Activated CD4-positive, alpha-beta T cell treated with anti-CD3 and anti-CD28 coated beads, Interleukin-2, Interleukin-4, amounts not matched to agents 100 ng/mL and 50 ng/mL, durations not matched to agents 16 hours and 8 hours (primary cell): ENCODE measurements at regions not wholly inside any gene's neighbourhood (a gene's known extent, or its start where the extent isn't known, plus 50 kb on each side); places are given as distances from the start of the nearest gene placed in this dataset.

ENCODE experiments used
- DNase-seq: peaks from one replicate; pipeline ENCODE4 v3.0.0-alpha.2; 2020; ENCODE audit warnings: low spot score

GRCh38 chr1:22221233-22221780 is 78.4 kb upstream of the WNT4 start:
- DNase-seq, result no peak

GRCh38 chr1:22222723-22223122 is 79.8 kb upstream of the WNT4 start:
- DNase-seq, result no peak

GRCh38 chr1:22223176-22223575 is 80.3 kb upstream of the WNT4 start:
- no peak for DNase-seq

GRCh38 chr1:22224091-22224490 is 81.2 kb upstream of the WNT4 start:
- no peak for DNase-seq

- no peak for DNase-seq
Observed at GRCh38 chr1:22224631-22225030, 81.7 kb upstream of the WNT4 start.

GRCh38 chr1:22225858-22226589 is 83.1 kb upstream of the WNT4 start:
- no peak for DNase-seq

- DNase-seq, result no peak
Observed at GRCh38 chr1:22228074-22228473, 85.2 kb upstream of the WNT4 start.

GRCh38 chr1:22228505-22228911 is 85.6 kb upstream of the WNT4 start:
- DNase-seq, result no peak

- no peak for DNase-seq
Observed at GRCh38 chr1:22229379-22229778, 86.5 kb upstream of the WNT4 start.

GRCh38 chr1:22231068-22231593 is 88.2 kb upstream of the WNT4 start:
- DNase-seq, result no peak

- DNase-seq, result no peak
Observed at GRCh38 chr1:22231995-22232690, 89.2 kb upstream of the WNT4 start.

- no peak for DNase-seq
Observed at GRCh38 chr1:22233222-22233621, 90.3 kb upstream of the WNT4 start.

GRCh38 chr1:22234476-22235030 is 91.7 kb upstream of the WNT4 start:
- no peak for DNase-seq

GRCh38 chr1:22236166-22236565 is 93.3 kb upstream of the WNT4 start:
- no peak for DNase-seq

GRCh38 chr1:22236900-22237299 is 94.0 kb upstream of the WNT4 start:
- DNase-seq, result no peak

GRCh38 chr1:22237433-22238093 is 94.7 kb upstream of the WNT4 start:
- DNase-seq, result no peak

- DNase-seq, result no peak
Observed at GRCh38 chr1:22238356-22239224, 95.7 kb upstream of the WNT4 start.

- no peak for DNase-seq
Observed at GRCh38 chr1:22239378-22239777, 96.5 kb upstream of the WNT4 start.

GRCh38 chr1:22241250-22241649 is 98.4 kb upstream of the WNT4 start:
- no peak for DNase-seq

GRCh38 chr1:22241811-22242210 is 98.9 kb upstream of the WNT4 start:
- no peak for DNase-seq

- DNase-seq, result no peak
Observed at GRCh38 chr1:22245100-22245650, 102.3 kb upstream of the WNT4 start.
